CD14-positive monocyte (primary cell): ENCODE measurements at regions not wholly inside any gene's neighbourhood (a gene's known extent, or its start where the extent isn't known, plus 50 kb on each side); places are given as distances from the start of the nearest gene placed in this dataset.

Experiments
- DNase-seq, 3 donors: peaks; one replicate each; pipeline ENCODE4 v3.0.0-alpha.2; 2011 to 2022
- H2AFZ ChIP-seq: 2 replicates; pipeline ENCODE4 v1.6.0; 2012; ENCODE audit warnings: mild to moderate bottlenecking, low read depth, low read length, inconsistent platforms; ENCODE audit not compliant: insufficient read depth, poor library complexity, severe bottlenecking
- H3K27ac ChIP-seq, 2 donors: 1 replicate in 1 of 2; 2 replicates in 1 of 2; pipeline ENCODE4 v1.5.1; 2012 to 2013; ENCODE audit warnings: low read length in 2 of 2, control low read depth in 1 of 2, inconsistent platforms in 1 of 2, low read depth in 1 of 2, mild to moderate bottlenecking in 1 of 2
- H3K27me3 ChIP-seq, 2 donors: one replicate each; pipeline versions ENCODE4 v1.6.0 to v1.6.1; 2011 to 2013; ENCODE audit warnings: low read length in 2 of 2; ENCODE audit not compliant: control insufficient read depth in 2 of 2, insufficient read depth in 2 of 2
- H3K36me3 ChIP-seq, 2 donors: replicated peaks in 1 of 2; 1 replicate in 1 of 2; 2 replicates in 1 of 2; pipeline versions ENCODE4 v1.5.1 to v1.6.1; 2012 to 2013; ENCODE audit warnings: low read length in 2 of 2, control low read depth in 1 of 2, inconsistent platforms in 1 of 2, mild to moderate bottlenecking in 1 of 2; ENCODE audit not compliant: insufficient read depth in 2 of 2, control insufficient read depth in 1 of 2
- H3K4me1 ChIP-seq, 2 donors: 1 replicate in 1 of 2; 2 replicates in 1 of 2; pipeline versions ENCODE4 v1.5.1 to v1.6.1; 2012 to 2013; ENCODE audit warnings: low read length in 2 of 2, control low read depth in 1 of 2, inconsistent platforms in 1 of 2, mild to moderate bottlenecking in 1 of 2, moderate library complexity in 1 of 2; ENCODE audit not compliant: insufficient read depth in 2 of 2, control insufficient read depth in 1 of 2
- H3K4me2 ChIP-seq: replicated peaks from 2 replicates; pipeline ENCODE3; 2012; ENCODE audit warnings: low read length, moderate library complexity, mild to moderate bottlenecking; ENCODE audit not compliant: poor library complexity, severe bottlenecking; ENCODE audit errors: extremely low read depth
- H3K4me3 ChIP-seq, 3 experiments: fragments of 200-600 bp in 1 of 3; sonication (generic) in 1 of 3; replicated peaks in 1 of 3; 1 replicate in 2 of 3; 2 replicates in 1 of 3; pipeline ENCODE4 v1.5.1; 2011 to 2013; ENCODE audit warnings: low read length in 3 of 3, mild to moderate bottlenecking in 3 of 3, control low read depth in 2 of 3, low read depth in 2 of 3, inconsistent platforms in 1 of 3, moderate library complexity in 1 of 3
- H3K79me2 ChIP-seq: 2 replicates; pipeline ENCODE4 v1.6.0; 2012; ENCODE audit warnings: mild to moderate bottlenecking, control low read depth, inconsistent platforms, low read length, moderate library complexity; ENCODE audit not compliant: insufficient read depth
- H3K9ac ChIP-seq: 2 replicates; pipeline ENCODE4 v1.6.0; 2017; ENCODE audit warnings: low read length, mild to moderate bottlenecking; ENCODE audit not compliant: insufficient read depth, poor library complexity, severe bottlenecking
- H3K9me3 ChIP-seq, 2 donors: replicated peaks in 1 of 2; 1 replicate in 1 of 2; 2 replicates in 1 of 2; pipeline versions ENCODE4 v1.5.1 to v1.6.1; 2012 to 2013; ENCODE audit warnings: low read length in 2 of 2, control low read depth in 1 of 2; ENCODE audit not compliant: control insufficient read depth in 1 of 2, insufficient read depth in 1 of 2
- H4K20me1 ChIP-seq: 2 replicates; pipeline ENCODE4 v1.6.0; 2012; ENCODE audit warnings: mild to moderate bottlenecking, low read length, control low read depth, moderate library complexity; ENCODE audit not compliant: insufficient read depth
- H3K27ac Mint-ChIP-seq, 7 donors: one replicate each; pipeline ENCODE4 v1.8.0; 2020; ENCODE audit warnings: mild to moderate bottlenecking in 7 of 7, mixed read lengths in 7 of 7, moderate library complexity in 6 of 7, inconsistent platforms in 2 of 7
- H3K27me3 Mint-ChIP-seq, 3 donors: one replicate each; pipeline ENCODE4 v1.8.0; 2021 to 2022; ENCODE audit warnings: low read depth in 3 of 3, mild to moderate bottlenecking in 3 of 3, mixed read lengths in 3 of 3, moderate library complexity in 3 of 3, inconsistent platforms in 1 of 3
- H3K36me3 Mint-ChIP-seq, 2 donors: one replicate each; pipeline ENCODE4 v1.8.0; 2020; ENCODE audit warnings: mixed read lengths in 2 of 2, inconsistent platforms in 1 of 2, mild to moderate bottlenecking in 1 of 2
- H3K4me1 Mint-ChIP-seq: one replicate; pipeline ENCODE4 v1.8.0; 2020; ENCODE audit warnings: mild to moderate bottlenecking, mixed read lengths
- H3K4me3 Mint-ChIP-seq, 2 donors: one replicate each; pipeline ENCODE4 v1.8.0; 2020; ENCODE audit warnings: mild to moderate bottlenecking in 2 of 2, mixed read lengths in 2 of 2, moderate library complexity in 1 of 2
- H3K9me3 Mint-ChIP-seq, 7 donors: one replicate each; pipeline ENCODE4 v1.8.0; 2020 to 2022; ENCODE audit warnings: mixed read lengths in 7 of 7, mild to moderate bottlenecking in 6 of 7, moderate library complexity in 6 of 7, inconsistent platforms in 2 of 7
- WGBS: methylation state at CpG from one replicate; pipeline ENCODE4 v1.1.5; 2013; ENCODE audit warnings: missing lambda C conversion rate; ENCODE audit not compliant: insufficient coverage; 5-methylcytosine and 5-hydroxymethylcytosine counted together
- intact Hi-C, 2 donors: fragments of 100-400 bp; cut with micrococcal nuclease; formaldehyde crosslinking; loops; one replicate each; pipeline versions ENCODE4 v1.15.0 to v1.15.1; 2023
- TF ChIP-seq, protein P1 (sequence below): fragments of 200-600 bp; IDR thresholded peaks from one replicate; pipeline ENCODE4 v1.8.0; 2022; ENCODE audit warnings: antibody characterized with exemption, mild to moderate bottlenecking

DNA sequence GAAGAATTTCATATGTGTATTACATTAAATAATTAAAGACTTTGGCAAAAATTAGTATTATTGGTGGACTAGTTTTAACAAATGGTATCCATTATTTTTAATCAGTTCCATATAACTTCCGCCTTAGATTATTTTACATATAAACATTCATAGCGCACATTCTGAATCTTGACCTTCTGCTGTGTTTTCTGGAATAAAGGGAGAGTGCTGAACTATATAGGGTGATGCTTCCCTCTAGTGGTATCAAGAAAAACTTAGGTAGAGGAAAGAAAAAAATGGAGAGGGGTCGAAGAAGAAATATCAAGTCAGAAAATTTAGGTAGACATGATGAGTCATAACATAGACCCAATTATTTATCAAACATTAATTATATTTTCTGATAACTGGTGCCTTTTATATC lies 155.6 kb upstream of the PACRGL start:
- Histone ChIP-seq H2AFZ (no peak overlapping the region), H3K27me3 (no peaks in the 10 kb centered on the region), H3K9ac (no peak overlapping the region), H3K9me3 (no peaks in the 10 kb centered on the region), H3K4me1 (no peaks in the 10 kb centered on the region), H3K27ac (no peak overlapping the region), H3K4me3 (no peak overlapping the region), H3K4me2 (no peak overlapping the region), H3K36me3 (no peaks in the 10 kb centered on the region), H3K79me2 (no peaks in the 10 kb centered on the region), H4K20me1 (no peaks in the 10 kb centered on the region)
- peaks cover 0 to 5% (median 2%) of the 10 kb centered on the region in 3 donors for H3K27me3 Mint-ChIP-seq
- no peak overlapping the region for H3K27ac Mint-ChIP-seq
- WGBS = no CpG with 5 or more reads among the region's 3 CpGs
- H3K36me3 Mint-ChIP-seq = no peaks in the 10 kb centered on the region
- TF ChIP-seq, protein P1, sequence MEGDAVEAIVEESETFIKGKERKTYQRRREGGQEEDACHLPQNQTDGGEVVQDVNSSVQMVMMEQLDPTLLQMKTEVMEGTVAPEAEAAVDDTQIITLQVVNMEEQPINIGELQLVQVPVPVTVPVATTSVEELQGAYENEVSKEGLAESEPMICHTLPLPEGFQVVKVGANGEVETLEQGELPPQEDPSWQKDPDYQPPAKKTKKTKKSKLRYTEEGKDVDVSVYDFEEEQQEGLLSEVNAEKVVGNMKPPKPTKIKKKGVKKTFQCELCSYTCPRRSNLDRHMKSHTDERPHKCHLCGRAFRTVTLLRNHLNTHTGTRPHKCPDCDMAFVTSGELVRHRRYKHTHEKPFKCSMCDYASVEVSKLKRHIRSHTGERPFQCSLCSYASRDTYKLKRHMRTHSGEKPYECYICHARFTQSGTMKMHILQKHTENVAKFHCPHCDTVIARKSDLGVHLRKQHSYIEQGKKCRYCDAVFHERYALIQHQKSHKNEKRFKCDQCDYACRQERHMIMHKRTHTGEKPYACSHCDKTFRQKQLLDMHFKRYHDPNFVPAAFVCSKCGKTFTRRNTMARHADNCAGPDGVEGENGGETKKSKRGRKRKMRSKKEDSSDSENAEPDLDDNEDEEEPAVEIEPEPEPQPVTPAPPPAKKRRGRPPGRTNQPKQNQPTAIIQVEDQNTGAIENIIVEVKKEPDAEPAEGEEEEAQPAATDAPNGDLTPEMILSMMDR = peak; percentile 14
- intact Hi-C loops = no loop called here
- DNase-seq = no peak
- H3K4me1 Mint-ChIP-seq = no peaks in the 10 kb centered on the region
- no peak overlapping the region for H3K4me3 Mint-ChIP-seq
- H3K9me3 Mint-ChIP-seq = no peaks in the 10 kb centered on the region

DNA sequence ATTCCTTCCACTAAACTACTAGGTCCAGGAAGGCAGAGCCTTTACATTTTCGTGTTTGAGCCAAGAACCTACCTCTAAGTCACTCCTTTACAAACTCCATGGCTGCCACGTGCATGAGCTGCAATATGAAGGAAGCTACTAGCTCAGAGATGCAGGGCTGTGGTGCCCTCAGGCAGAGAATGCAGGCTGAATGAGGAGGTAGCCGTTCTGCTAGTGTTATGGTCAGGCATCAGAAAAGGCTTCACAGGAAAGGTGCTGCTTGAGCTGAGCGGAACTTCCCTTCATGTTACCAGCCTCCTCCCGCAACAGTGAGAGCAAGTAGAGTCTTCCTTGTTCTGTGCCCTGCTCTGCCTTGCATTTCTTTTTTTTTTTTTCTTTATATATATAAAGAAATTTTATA lies 148.3 kb upstream of the PACRGL start:
- H3K27ac ChIP-seq = no peak overlapping the region
- Mint-ChIP-seq H3K27me3 (peaks cover 0 to 7% (median 2%) of the 10 kb centered on the region in 3 donors), H3K36me3 (no peaks in the 10 kb centered on the region), H3K4me1 (no peaks in the 10 kb centered on the region), H3K27ac (no peak overlapping the region), H3K9me3 (peaks cover 0 to 2% (median 0%) of the 10 kb centered on the region in 7 donors), H3K4me3 (no peak overlapping the region)
- no peaks in the 10 kb centered on the region for H3K9me3 ChIP-seq
- no peaks in the 10 kb centered on the region for H3K36me3 ChIP-seq
- no peak for DNase-seq
- no peak overlapping the region for H3K4me3 ChIP-seq
- intact Hi-C loops = no loop called here
- H4K20me1 ChIP-seq = no peaks in the 10 kb centered on the region
- H3K27me3 ChIP-seq = no peaks in the 10 kb centered on the region
- H2AFZ ChIP-seq = no peak overlapping the region
- H3K4me1 ChIP-seq = no peaks in the 10 kb centered on the region
- 40% methylated on average over 1 of the region's 5 CpGs for WGBS
- TF ChIP-seq, protein P1 = no peak
- no peak overlapping the region for H3K4me2 ChIP-seq
- no peak overlapping the region for H3K9ac ChIP-seq
- no peaks in the 10 kb centered on the region for H3K79me2 ChIP-seq
